ENCODE measurements at regions not wholly inside any gene's neighbourhood (a gene's known extent, or its start where the extent isn't known, plus 50 kb on each side); places are given as distances from the start of the nearest gene placed in this dataset.

DNA sequence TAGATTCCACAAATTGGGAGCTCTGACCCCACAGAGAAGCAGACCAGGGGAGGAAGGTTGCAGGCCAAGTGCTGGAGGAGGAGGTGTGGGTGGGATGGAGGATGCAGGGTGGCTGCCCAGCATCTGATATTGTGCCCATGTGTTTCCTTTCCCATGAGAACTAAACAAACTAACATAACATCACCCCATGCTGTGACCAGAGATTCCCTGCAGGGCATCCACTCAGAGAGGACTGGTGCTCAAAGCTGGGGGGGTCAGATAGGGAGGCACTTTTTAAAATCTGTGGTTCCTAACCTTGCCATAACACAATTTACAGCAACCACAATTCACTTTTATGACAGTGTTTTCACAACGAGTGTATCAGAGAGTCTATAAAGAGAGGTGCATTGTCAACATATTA lies 1277.6 kb downstream of the AACS start:
- Mint-ChIP-seq H3K4me1 (no peaks in the 10 kb centered on the region), H3K4me3 (no peak overlapping the region), H3K27ac (no peak overlapping the region), H3K9me3 (peaks cover 56% of the 10 kb centered on the region), H3K27me3 (ENCODE audit: low read depth) (no peaks in the 10 kb centered on the region), H3K36me3 (no peaks in the 10 kb centered on the region)
- DNase-seq (ENCODE audit: low spot score in 2 of 2, unreplicated experiment in 2 of 2), result no peak
- TF ChIP-seq, protein P1, sequence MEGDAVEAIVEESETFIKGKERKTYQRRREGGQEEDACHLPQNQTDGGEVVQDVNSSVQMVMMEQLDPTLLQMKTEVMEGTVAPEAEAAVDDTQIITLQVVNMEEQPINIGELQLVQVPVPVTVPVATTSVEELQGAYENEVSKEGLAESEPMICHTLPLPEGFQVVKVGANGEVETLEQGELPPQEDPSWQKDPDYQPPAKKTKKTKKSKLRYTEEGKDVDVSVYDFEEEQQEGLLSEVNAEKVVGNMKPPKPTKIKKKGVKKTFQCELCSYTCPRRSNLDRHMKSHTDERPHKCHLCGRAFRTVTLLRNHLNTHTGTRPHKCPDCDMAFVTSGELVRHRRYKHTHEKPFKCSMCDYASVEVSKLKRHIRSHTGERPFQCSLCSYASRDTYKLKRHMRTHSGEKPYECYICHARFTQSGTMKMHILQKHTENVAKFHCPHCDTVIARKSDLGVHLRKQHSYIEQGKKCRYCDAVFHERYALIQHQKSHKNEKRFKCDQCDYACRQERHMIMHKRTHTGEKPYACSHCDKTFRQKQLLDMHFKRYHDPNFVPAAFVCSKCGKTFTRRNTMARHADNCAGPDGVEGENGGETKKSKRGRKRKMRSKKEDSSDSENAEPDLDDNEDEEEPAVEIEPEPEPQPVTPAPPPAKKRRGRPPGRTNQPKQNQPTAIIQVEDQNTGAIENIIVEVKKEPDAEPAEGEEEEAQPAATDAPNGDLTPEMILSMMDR (IDR thresholded peaks at IDR 0.05; ENCODE audit: unreplicated experiment), result no peak

DNA sequence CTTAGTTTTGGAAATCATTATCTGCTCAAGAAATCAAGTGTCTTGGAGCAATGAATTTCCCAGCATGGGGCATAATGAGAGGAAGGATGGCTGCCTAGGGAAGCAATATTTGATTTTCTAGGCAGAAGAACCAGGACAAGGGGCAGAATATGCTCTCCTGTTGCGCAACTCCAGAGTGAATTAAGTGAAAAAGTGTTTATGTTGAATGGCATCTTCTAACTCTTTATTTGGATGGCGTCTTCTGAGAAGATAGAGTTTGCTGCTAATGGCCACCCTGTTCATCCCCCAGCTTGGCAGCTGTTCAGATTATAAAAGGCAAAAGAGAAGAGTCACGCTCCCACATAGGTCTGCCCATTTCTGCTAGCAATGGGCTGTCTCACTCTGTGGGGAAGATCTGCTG lies 1278.1 kb downstream of the AACS start:
- H3K4me1 Mint-ChIP-seq, result no peaks in the 10 kb centered on the region
- H3K27ac Mint-ChIP-seq, result no peak overlapping the region
- DNase-seq (ENCODE audit: low spot score in 2 of 2, unreplicated experiment in 2 of 2), result no peak
- no peak overlapping the region for H3K4me3 Mint-ChIP-seq
- TF ChIP-seq, protein P1 (IDR thresholded peaks at IDR 0.05; ENCODE audit: unreplicated experiment), result no peak
- no peaks in the 10 kb centered on the region for H3K27me3 Mint-ChIP-seq (ENCODE audit: low read depth)
- no peaks in the 10 kb centered on the region for H3K36me3 Mint-ChIP-seq
- H3K9me3 Mint-ChIP-seq, result peaks cover 56% of the 10 kb centered on the region

DNA sequence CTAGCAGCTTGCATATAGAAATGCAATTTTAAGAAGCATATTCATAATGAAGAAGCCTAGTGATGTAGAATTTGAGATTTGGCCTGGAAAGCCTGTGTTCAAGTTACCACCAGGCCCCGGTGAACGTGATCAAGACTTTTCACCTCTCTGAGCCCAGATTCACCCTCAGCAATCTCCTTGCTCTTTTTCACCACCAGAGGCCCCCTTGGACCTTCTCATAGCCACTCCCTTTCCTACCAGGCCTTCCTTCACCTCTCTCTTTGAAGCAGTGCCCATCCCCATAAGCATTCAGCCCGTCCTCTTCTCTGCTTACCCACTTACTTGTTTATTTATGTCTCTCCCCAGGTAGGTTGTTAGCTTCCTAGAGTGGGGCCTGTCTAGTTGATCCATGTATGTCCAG lies 1280.9 kb downstream of the AACS start:
- H3K27ac Mint-ChIP-seq, result no peak overlapping the region
- DNase-seq (ENCODE audit: low spot score in 2 of 2, unreplicated experiment in 2 of 2), result no peak
- TF ChIP-seq, protein P1 (IDR thresholded peaks at IDR 0.05; ENCODE audit: unreplicated experiment), result no peak
- no peak overlapping the region for H3K4me3 Mint-ChIP-seq
- H3K4me1 Mint-ChIP-seq, result no peaks in the 10 kb centered on the region
- no peaks in the 10 kb centered on the region for H3K27me3 Mint-ChIP-seq (ENCODE audit: low read depth)
- no peaks in the 10 kb centered on the region for H3K36me3 Mint-ChIP-seq
- peaks cover 36% of the 10 kb centered on the region for H3K9me3 Mint-ChIP-seq

DNA sequence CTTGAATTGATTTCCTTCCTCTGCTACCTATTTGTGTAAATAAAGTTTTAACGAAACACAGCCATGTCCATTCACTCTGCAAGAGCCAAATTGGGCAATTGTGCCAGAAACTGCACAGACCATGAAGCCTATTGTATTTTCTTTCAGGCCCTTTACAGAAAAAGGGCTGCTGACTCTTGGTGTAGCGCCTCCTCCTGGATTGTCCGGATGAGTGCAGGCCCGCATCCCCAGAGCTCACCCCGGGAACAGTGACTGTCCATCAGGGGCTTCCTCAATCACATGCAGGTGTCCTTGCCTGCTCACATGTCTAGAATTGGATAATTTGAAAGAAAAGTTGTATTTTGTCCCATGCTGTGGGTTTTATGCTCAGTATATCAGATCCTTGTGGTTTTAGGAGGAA lies 1282.2 kb downstream of the AACS start:
- DNase-seq (ENCODE audit: low spot score in 2 of 2, unreplicated experiment in 2 of 2), result no peak
- TF ChIP-seq, protein P1 (IDR thresholded peaks at IDR 0.05; ENCODE audit: unreplicated experiment), result no peak
- Mint-ChIP-seq H3K36me3 (no peaks in the 10 kb centered on the region), H3K27me3 (ENCODE audit: low read depth) (no peaks in the 10 kb centered on the region), H3K9me3 (peaks cover 30% of the 10 kb centered on the region), H3K27ac (no peak overlapping the region), H3K4me1 (no peaks in the 10 kb centered on the region), H3K4me3 (no peak overlapping the region)

DNA sequence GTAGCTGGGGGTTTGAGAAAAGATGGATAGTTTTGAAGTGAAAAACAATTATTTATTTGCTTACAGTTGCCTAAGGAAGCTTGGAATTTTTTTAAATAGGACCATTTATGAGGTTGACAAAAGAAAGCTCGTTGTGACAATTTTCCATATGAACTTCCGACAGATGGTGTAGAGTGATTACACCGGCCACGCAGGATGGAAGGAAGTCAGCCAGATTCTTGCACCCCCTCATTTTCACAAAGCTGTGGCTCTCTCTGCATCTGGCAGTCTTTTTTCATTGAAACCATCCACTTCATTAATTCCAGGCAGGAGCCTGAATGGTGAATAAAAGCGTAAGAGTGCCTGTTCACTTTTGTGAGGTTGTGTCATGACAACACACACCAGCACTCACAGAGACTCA lies 1284.1 kb downstream of the AACS start:
- no peak overlapping the region for H3K27ac Mint-ChIP-seq
- no peak for DNase-seq (ENCODE audit: low spot score in 2 of 2, unreplicated experiment in 2 of 2)
- no peak overlapping the region for H3K4me3 Mint-ChIP-seq
- TF ChIP-seq, protein P1 (IDR thresholded peaks at IDR 0.05; ENCODE audit: unreplicated experiment), result no peak
- H3K27me3 Mint-ChIP-seq (ENCODE audit: low read depth), result no peaks in the 10 kb centered on the region
- no peaks in the 10 kb centered on the region for H3K36me3 Mint-ChIP-seq
- H3K4me1 Mint-ChIP-seq, result no peaks in the 10 kb centered on the region
- peaks cover 36% of the 10 kb centered on the region for H3K9me3 Mint-ChIP-seq

DNA sequence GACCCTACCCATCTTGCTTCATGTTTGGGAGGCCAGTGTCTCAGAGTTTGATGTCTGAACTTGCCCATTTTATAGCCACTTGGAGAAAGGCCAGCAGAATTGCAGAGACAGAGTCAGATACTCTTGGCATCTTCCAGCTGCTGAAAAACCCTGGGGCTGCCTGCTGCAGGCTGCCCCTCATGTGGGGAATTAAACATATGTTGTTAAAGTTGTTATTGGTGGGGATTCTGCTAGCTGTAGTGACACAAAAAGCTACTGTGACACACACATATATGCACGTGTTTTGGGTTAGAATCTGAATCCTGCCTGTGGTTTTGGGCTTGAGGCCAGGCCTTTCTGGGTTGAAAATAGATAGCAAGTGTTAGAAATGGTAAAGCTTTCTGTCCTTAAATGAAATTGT lies 1288.4 kb downstream of the AACS start:
- H3K4me3 Mint-ChIP-seq, result no peak overlapping the region
- DNase-seq (ENCODE audit: low spot score in 2 of 2, unreplicated experiment in 2 of 2), result no peak
- no peaks in the 10 kb centered on the region for H3K27me3 Mint-ChIP-seq (ENCODE audit: low read depth)
- no peak overlapping the region for H3K27ac Mint-ChIP-seq
- peaks cover 29% of the 10 kb centered on the region for H3K9me3 Mint-ChIP-seq
- TF ChIP-seq, protein P1 (IDR thresholded peaks at IDR 0.05; ENCODE audit: unreplicated experiment), result no peak
- H3K4me1 Mint-ChIP-seq, result no peaks in the 10 kb centered on the region
- no peaks in the 10 kb centered on the region for H3K36me3 Mint-ChIP-seq

Measured in mesothelial cell of epicardium (in vitro differentiated cells).